ENCODE measurements at regions not wholly inside any gene's neighbourhood (a gene's known extent, or its start where the extent isn't known, plus 50 kb on each side); places are given as distances from the start of the nearest gene placed in this dataset.

DNA sequence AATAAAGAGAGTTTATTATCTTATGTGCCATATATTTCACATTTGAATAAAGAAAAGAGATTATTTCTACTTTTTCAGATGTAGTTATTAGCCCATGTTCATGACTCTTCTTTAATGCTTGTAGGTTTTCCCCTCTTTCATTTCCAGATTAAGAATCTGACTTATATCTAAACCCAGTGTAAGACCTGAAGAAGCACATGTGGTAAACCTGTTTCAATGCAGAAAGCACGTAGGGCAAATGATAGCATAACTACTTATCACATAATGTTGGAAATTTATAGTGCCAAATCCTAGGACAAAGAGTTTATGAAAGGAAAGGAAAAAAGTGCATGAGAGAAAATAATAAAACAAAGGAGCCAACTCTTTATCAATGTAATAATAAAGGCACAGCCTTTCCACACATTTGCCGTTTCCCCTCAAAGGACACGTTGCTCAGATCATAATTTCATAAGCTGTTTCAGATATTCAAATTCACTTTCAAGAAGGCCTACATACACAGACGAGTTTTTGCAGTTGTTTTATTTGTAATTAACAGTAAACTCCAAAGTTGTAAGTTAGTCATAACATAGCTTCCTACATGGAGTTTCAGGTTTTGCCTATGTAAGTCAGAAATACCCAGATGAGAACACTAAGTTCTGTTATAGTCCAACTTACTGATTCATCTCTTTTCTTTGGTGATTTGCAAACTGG, 88.8 kb upstream of the MDFIC start:
- TF ChIP-seq, protein P1, sequence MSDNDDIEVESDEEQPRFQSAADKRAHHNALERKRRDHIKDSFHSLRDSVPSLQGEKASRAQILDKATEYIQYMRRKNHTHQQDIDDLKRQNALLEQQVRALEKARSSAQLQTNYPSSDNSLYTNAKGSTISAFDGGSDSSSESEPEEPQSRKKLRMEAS (IDR thresholded peaks at IDR 0.05): no peak
- TF ChIP-seq, protein P2, sequence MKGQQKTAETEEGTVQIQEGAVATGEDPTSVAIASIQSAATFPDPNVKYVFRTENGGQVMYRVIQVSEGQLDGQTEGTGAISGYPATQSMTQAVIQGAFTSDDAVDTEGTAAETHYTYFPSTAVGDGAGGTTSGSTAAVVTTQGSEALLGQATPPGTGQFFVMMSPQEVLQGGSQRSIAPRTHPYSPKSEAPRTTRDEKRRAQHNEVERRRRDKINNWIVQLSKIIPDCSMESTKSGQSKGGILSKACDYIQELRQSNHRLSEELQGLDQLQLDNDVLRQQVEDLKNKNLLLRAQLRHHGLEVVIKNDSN (IDR thresholded peaks at IDR 0.05): no peak
- TF ChIP-seq, protein P3, sequence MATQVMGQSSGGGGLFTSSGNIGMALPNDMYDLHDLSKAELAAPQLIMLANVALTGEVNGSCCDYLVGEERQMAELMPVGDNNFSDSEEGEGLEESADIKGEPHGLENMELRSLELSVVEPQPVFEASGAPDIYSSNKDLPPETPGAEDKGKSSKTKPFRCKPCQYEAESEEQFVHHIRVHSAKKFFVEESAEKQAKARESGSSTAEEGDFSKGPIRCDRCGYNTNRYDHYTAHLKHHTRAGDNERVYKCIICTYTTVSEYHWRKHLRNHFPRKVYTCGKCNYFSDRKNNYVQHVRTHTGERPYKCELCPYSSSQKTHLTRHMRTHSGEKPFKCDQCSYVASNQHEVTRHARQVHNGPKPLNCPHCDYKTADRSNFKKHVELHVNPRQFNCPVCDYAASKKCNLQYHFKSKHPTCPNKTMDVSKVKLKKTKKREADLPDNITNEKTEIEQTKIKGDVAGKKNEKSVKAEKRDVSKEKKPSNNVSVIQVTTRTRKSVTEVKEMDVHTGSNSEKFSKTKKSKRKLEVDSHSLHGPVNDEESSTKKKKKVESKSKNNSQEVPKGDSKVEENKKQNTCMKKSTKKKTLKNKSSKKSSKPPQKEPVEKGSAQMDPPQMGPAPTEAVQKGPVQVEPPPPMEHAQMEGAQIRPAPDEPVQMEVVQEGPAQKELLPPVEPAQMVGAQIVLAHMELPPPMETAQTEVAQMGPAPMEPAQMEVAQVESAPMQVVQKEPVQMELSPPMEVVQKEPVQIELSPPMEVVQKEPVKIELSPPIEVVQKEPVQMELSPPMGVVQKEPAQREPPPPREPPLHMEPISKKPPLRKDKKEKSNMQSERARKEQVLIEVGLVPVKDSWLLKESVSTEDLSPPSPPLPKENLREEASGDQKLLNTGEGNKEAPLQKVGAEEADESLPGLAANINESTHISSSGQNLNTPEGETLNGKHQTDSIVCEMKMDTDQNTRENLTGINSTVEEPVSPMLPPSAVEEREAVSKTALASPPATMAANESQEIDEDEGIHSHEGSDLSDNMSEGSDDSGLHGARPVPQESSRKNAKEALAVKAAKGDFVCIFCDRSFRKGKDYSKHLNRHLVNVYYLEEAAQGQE (IDR thresholded peaks at IDR 0.05; ENCODE audit: low read depth): no peak
- TF ChIP-seq ZBTB7A (IDR thresholded peaks at IDR 0.05; ENCODE audit: low read depth) (no peak), EP300 (IDR thresholded peaks at IDR 0.05; ENCODE audit: borderline replicate concordance) (no peak), RAD21 (IDR thresholded peaks at IDR 0.05; ENCODE audit: low read depth) (no peak), CEBPB (IDR thresholded peaks at IDR 0.05) (no peak), TEAD4 (IDR thresholded peaks at IDR 0.05) (no peak), TAF1 (IDR thresholded peaks at IDR 0.05; ENCODE audit: low read depth) (no peak)
